ENCODE measurements at regions not wholly inside any gene's neighbourhood (a gene's known extent, or its start where the extent isn't known, plus 50 kb on each side); places are given as distances from the start of the nearest gene placed in this dataset.

- TF ChIP-seq CTCF (IDR thresholded peaks at IDR 0.05): no peak
- TF ChIP-seq ZBTB33 (IDR thresholded peaks at IDR 0.05; ENCODE audit: borderline replicate concordance, low read depth): no peak
- no peak for TF ChIP-seq TEAD4 (IDR thresholded peaks at IDR 0.05; ENCODE audit: borderline replicate concordance, insufficient read depth)
- no peak for TF ChIP-seq SIN3A (IDR thresholded peaks at IDR 0.05; ENCODE audit: borderline replicate concordance, low read depth, low read length)
- no peak for TF ChIP-seq NRF1 (IDR thresholded peaks at IDR 0.05; ENCODE audit: low read depth, low read length)
- TF ChIP-seq REST (IDR thresholded peaks at IDR 0.05; ENCODE audit: low read depth, low read length): no peak
- TF ChIP-seq RAD21 (IDR thresholded peaks at IDR 0.05; ENCODE audit: low read length): no peak
- no peak for TF ChIP-seq TCF12 (IDR thresholded peaks at IDR 0.05)
- no peak for TF ChIP-seq FOSL2 (IDR thresholded peaks at IDR 0.05; ENCODE audit: borderline replicate concordance, low read depth)
- no peak for TF ChIP-seq RCOR1 (IDR thresholded peaks at IDR 0.05; ENCODE audit: low read length)
- no peak for TF ChIP-seq MAX (IDR thresholded peaks at IDR 0.05; ENCODE audit: low read depth)
- TF ChIP-seq RXRA (IDR thresholded peaks at IDR 0.05; ENCODE audit: borderline replicate concordance, low read depth): no peak
- TF ChIP-seq MXI1 (IDR thresholded peaks at IDR 0.05; ENCODE audit: low read depth, low read length): no peak
- no peak for TF ChIP-seq GABPA (IDR thresholded peaks at IDR 0.05; ENCODE audit: low read depth)
Observed at GRCh38 chr9:1535599-1535998, 479.5 kb upstream of the SMARCA2 start.
